ELF-1 (cell line): ENCODE measurements at regions not wholly inside any gene's neighbourhood (a gene's known extent, or its start where the extent isn't known, plus 50 kb on each side); places are given as distances from the start of the nearest gene placed in this dataset.
"Not testable (repeated sequence)": the region's sequence is repeated elsewhere in the genome, so short reads cannot be mapped to it uniquely, and the experiment has no call there.

Source experiments
- DNase-seq: peaks from one replicate; pipeline ENCODE4 v3.0.0-alpha.2; 2016; ENCODE audit warnings: low read depth, low spot score

- DNase-seq: not testable (repeated sequence)
Observed at GRCh38 chr18:8913606-8914403, 188.7 kb upstream of the NDUFV2 start.

GRCh38 chr18:8914404-8915264 lies 187.9 kb upstream of the NDUFV2 start:
- DNase-seq: not testable (repeated sequence)

GRCh38 chr18:8920856-8921787 lies 181.4 kb upstream of the NDUFV2 start:
- not testable (repeated sequence) for DNase-seq

GRCh38 chr18:8926464-8926863 lies 176.0 kb upstream of the NDUFV2 start:
- no peak for DNase-seq

- DNase-seq: no peak
Observed at GRCh38 chr18:8928044-8928443, 174.5 kb upstream of the NDUFV2 start.

- no peak for DNase-seq
Observed at GRCh38 chr18:8928847-8929780, 173.4 kb upstream of the NDUFV2 start.

GRCh38 chr18:8930990-8931616 lies 171.4 kb upstream of the NDUFV2 start:
- no peak for DNase-seq

- DNase-seq: no peak
Observed at GRCh38 chr18:8932866-8933265, 169.6 kb upstream of the NDUFV2 start.

GRCh38 chr18:8933714-8934284 lies 168.7 kb upstream of the NDUFV2 start:
- no peak for DNase-seq

GRCh38 chr18:8935346-8935745 lies 167.2 kb upstream of the NDUFV2 start:
- not testable (repeated sequence) for DNase-seq

- no peak for DNase-seq
Observed at GRCh38 chr18:8936619-8937018, 165.9 kb upstream of the NDUFV2 start.

GRCh38 chr18:8937160-8938094 lies 165.1 kb upstream of the NDUFV2 start:
- peak; percentile 77 for DNase-seq

GRCh38 chr18:8938817-8939216 lies 163.7 kb upstream of the NDUFV2 start:
- DNase-seq: no peak

- no peak for DNase-seq
Observed at GRCh38 chr18:8942021-8942908, 160.2 kb upstream of the NDUFV2 start.

GRCh38 chr18:8942909-8943545 lies 159.5 kb upstream of the NDUFV2 start:
- DNase-seq: peak; percentile 29

- no peak for DNase-seq
Observed at GRCh38 chr18:8943900-8944870, 158.3 kb upstream of the NDUFV2 start.
